ENCODE measurements at regions not wholly inside any gene's neighbourhood (a gene's known extent, or its start where the extent isn't known, plus 50 kb on each side); places are given as distances from the start of the nearest gene placed in this dataset.

- no peak for TF ChIP-seq TAF1 (IDR thresholded peaks at IDR 0.05; ENCODE audit: low read depth, low read length)
- TF ChIP-seq POLR2AphosphoS5 (IDR thresholded peaks at IDR 0.05; ENCODE audit: low read depth, low read length) = no peak
- no peak for TF ChIP-seq POLR2A (IDR thresholded peaks at IDR 0.05; ENCODE audit: low read depth, low read length)
- no peak for TF ChIP-seq PAX5 (IDR thresholded peaks at IDR 0.05; ENCODE audit: insufficient read depth, low read length, severe bottlenecking)
- no peak for TF ChIP-seq SPI1 (IDR thresholded peaks at IDR 0.05; ENCODE audit: low read depth, low read length)
- TF ChIP-seq POU2F2 (IDR thresholded peaks at IDR 0.05; ENCODE audit: low read depth, low read length) = no peak
Measured at GRCh38 chr5:174252121-174252520, 206.6 kb downstream of the NSG2 start.

Measured in GM12891 (cell line).